K562 (cell line): ENCODE measurements at regions not wholly inside any gene's neighbourhood (a gene's known extent, or its start where the extent isn't known, plus 50 kb on each side); places are given as distances from the start of the nearest gene placed in this dataset.

Experiments
- ATAC-seq: fragments of 200-7000 bp; cut with Tn5 transposase; 3 replicates; pipeline ENCODE4 v1.9.1; 2020; ENCODE audit warnings: moderate library complexity
- BruUV-seq: library from RNA; stranded (reverse); fragments of 400-500 nt; replicated peaks from 2 replicates; lab custom pipeline; 2021; lab: Mats Ljungman, UMichigan
- CTCF ChIA-PET: fragments of 300-600 bp; formaldehyde crosslinking; extraction: SDS; loops from one replicate; lab custom pipeline; 2021; ENCODE audit warnings: low intra/inter-chr PET ratio; lab: Yijun Ruan, JAX
- POLR2A ChIA-PET: fragments of 300-600, 350-650 bp; sonication (Branson Sonifier 250); formaldehyde crosslinking; extraction: SDS; loops from one replicate; lab custom pipeline; 2021; ENCODE audit warnings: antibody characterized with exemption, inconsistent platforms; lab: Yijun Ruan, JAX
- DNase-seq, 4 experiments: peaks; one replicate each; pipeline versions ENCODE4 v3.0.0 to v3.0.0-alpha.2; 2011 to 2018; ENCODE audit warnings: low spot score in 3 of 4, mixed read lengths in 3 of 4; ENCODE audit errors: extremely low read depth in 1 of 4
- FAIRE-seq: peaks from 2 replicates; lab custom pipeline; 2011; peaks lifted over from hg19 to GRCh38; lab: Jason Lieb, UNC
- H2AFZ ChIP-seq: 2 replicates; pipeline ENCODE4 v1.6.0; 2011; ENCODE audit warnings: low read depth, low read length, control low read depth, inconsistent platforms
- H3K27ac ChIP-seq: fragments of 200-600 bp; 3 replicates; pipeline ENCODE4 v1.8.0; 2011; ENCODE audit warnings: low read depth, mild to moderate bottlenecking, control low read depth, inconsistent platforms, low read length, moderate library complexity, mixed read lengths; ENCODE audit errors: extremely low read depth
- H3K27me3 ChIP-seq, 2 experiments: fragments of 300-600 bp in 1 of 2; 2 replicates in 1 of 2; 3 replicates in 1 of 2; pipeline versions ENCODE4 v1.6.0 to v1.8.0; 2011; ENCODE audit warnings: inconsistent platforms in 2 of 2, low read length in 2 of 2, mild to moderate bottlenecking in 1 of 2, mixed read lengths in 1 of 2, moderate library complexity in 1 of 2; ENCODE audit not compliant: control insufficient read depth in 2 of 2, insufficient read depth in 2 of 2
- H3K36me3 ChIP-seq: fragments of 300-600 bp; 3 replicates; pipeline ENCODE4 v1.8.0; 2011; ENCODE audit warnings: mild to moderate bottlenecking, low read length, inconsistent platforms; ENCODE audit not compliant: control insufficient read depth, insufficient read depth
- H3K4me1 ChIP-seq, 2 experiments: fragments of 200-600 bp in 1 of 2; replicated peaks in 1 of 2; 2 replicates in 1 of 2; 3 replicates in 1 of 2; pipeline versions ENCODE4 v1.5.1 to v1.8.0; 2011; ENCODE audit warnings: inconsistent platforms in 2 of 2, low read length in 2 of 2, mild to moderate bottlenecking in 1 of 2, mixed read lengths in 1 of 2, moderate library complexity in 1 of 2; ENCODE audit not compliant: control insufficient read depth in 2 of 2, insufficient read depth in 2 of 2
- H3K4me2 ChIP-seq: 2 replicates; pipeline ENCODE4 v1.6.1; 2011; ENCODE audit warnings: low read length, control low read depth, inconsistent platforms, mixed read lengths; ENCODE audit not compliant: insufficient read depth
- H3K4me3 ChIP-seq: fragments of 200-600 bp; sonication (generic), shearing (Covaris generic); 2 replicates; pipeline ENCODE4 v1.5.1; 2016; ENCODE audit warnings: control low read depth, inconsistent platforms
- H3K79me2 ChIP-seq: fragments of 200-600 bp; 3 replicates; pipeline ENCODE4 v1.8.0; 2011; ENCODE audit warnings: low read length, inconsistent platforms; ENCODE audit not compliant: control insufficient read depth, insufficient read depth
- H3K9ac ChIP-seq, 2 experiments: 2 replicates each; pipeline versions ENCODE4 v1.6.0 to v1.6.1; 2011; ENCODE audit warnings: low read depth in 2 of 2, low read length in 2 of 2, control low read depth in 1 of 2, inconsistent platforms in 1 of 2, mild to moderate bottlenecking in 1 of 2, mixed read lengths in 1 of 2; ENCODE audit not compliant: insufficient read depth in 1 of 2
- H3K9me1 ChIP-seq: one replicate; pipeline ENCODE4 v1.6.0; 2011; ENCODE audit warnings: inconsistent platforms, mild to moderate bottlenecking, low read length, moderate library complexity; ENCODE audit not compliant: control insufficient read depth, insufficient read depth
- H3K9me3 ChIP-seq: replicated peaks from 2 replicates; pipeline ENCODE4 v1.5.1; 2011; ENCODE audit warnings: low read depth, low read length, inconsistent platforms; ENCODE audit not compliant: control insufficient read depth, insufficient read depth
- H4K20me1 ChIP-seq: replicated peaks from 2 replicates; pipeline ENCODE4 v1.6.1; 2011; ENCODE audit warnings: low read length, inconsistent platforms, mixed read lengths; ENCODE audit not compliant: control insufficient read depth, insufficient read depth
- CBFB ChIP-seq: sonication (generic); formaldehyde crosslinking; IDR thresholded peaks from 2 replicates; pipeline ENCODE4 v1.4.0; 2020; ENCODE audit warnings: mild to moderate bottlenecking, missing genetic modification reagents
- E2F3 ChIP-seq: fragments of 250-450 bp; sonication (Bioruptor Pico); IDR thresholded peaks from 2 replicates; pipeline ENCODE4 v1.4.0; 2020; ENCODE audit warnings: mild to moderate bottlenecking
- HIVEP1 ChIP-seq: fragments of 250-450 bp; sonication (Bioruptor Pico); IDR thresholded peaks from 2 replicates; pipeline ENCODE4 v1.4.0; 2020; ENCODE audit warnings: mild to moderate bottlenecking
- KLF16 ChIP-seq: IDR thresholded peaks from 2 replicates; pipeline ENCODE4 v1.6.1; 2016; ENCODE audit warnings: antibody characterized with exemption
- TGIF2 ChIP-seq: sonication (generic); formaldehyde crosslinking; IDR thresholded peaks from 2 replicates; pipeline ENCODE4 v1.8.1; 2022; ENCODE audit warnings: mild to moderate bottlenecking, missing genetic modification reagents, moderate library complexity
- ZNF232 ChIP-seq: sonication (generic); formaldehyde crosslinking; IDR thresholded peaks from 2 replicates; pipeline ENCODE4 v1.8.0; 2022; ENCODE audit warnings: mild to moderate bottlenecking, missing genetic modification reagents
- WGBS: fragments of 100-300 bp; shearing (Covaris generic); methylation state at CpG from one replicate; pipeline ENCODE4 v1.1.6; 2016; ENCODE audit warnings: low coverage, mixed read lengths; ENCODE audit not compliant: insufficient coverage; ENCODE audit errors: missing lambda C conversion rate; 5-methylcytosine and 5-hydroxymethylcytosine counted together
- in situ Hi-C: fragments of 300-500 bp; cut with MboI; formaldehyde crosslinking; loops from 4 replicates; pipeline ENCODE4 v1.15.0; 2018; ENCODE audit warnings: inconsistent platforms, mixed read lengths
- intact Hi-C: fragments of 100-400 bp; cut with micrococcal nuclease; formaldehyde crosslinking; loops from 2 replicates; pipeline ENCODE4 v1.14.2; 2022
- TF ChIP-seq, protein P1 (sequence below): fragments of 450-650 bp; IDR thresholded peaks from 2 replicates; pipeline ENCODE4 v1.6.1; 2017; ENCODE audit warnings: antibody characterized with exemption, mild to moderate bottlenecking
- TF ChIP-seq, protein P2 (sequence below): fragments of 250-450 bp; sonication (Bioruptor Pico); IDR thresholded peaks from 2 replicates; pipeline ENCODE4 v1.9.0; 2021; ENCODE audit warnings: mild to moderate bottlenecking, inconsistent platforms

DNA sequence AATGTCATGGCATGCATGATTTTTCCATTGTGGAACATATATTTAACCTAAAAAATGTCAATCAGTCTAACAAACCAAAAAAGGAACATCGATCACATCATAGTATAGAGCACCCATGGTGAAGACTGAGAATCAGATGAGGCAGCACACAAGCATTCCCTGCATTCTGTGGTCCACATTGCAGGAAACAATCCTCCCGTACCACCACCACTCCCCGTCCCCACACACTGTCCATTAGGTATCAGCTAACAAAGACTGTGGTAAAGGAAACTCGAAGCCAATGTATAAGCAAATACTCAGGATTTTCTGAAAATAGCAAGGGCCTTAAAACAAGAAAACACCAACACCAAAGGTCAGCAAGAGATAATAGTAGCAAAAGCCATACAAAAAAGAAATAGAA is 1104.4 kb upstream of the SEMA6A start (continued):
- TF ChIP-seq, protein P1, sequence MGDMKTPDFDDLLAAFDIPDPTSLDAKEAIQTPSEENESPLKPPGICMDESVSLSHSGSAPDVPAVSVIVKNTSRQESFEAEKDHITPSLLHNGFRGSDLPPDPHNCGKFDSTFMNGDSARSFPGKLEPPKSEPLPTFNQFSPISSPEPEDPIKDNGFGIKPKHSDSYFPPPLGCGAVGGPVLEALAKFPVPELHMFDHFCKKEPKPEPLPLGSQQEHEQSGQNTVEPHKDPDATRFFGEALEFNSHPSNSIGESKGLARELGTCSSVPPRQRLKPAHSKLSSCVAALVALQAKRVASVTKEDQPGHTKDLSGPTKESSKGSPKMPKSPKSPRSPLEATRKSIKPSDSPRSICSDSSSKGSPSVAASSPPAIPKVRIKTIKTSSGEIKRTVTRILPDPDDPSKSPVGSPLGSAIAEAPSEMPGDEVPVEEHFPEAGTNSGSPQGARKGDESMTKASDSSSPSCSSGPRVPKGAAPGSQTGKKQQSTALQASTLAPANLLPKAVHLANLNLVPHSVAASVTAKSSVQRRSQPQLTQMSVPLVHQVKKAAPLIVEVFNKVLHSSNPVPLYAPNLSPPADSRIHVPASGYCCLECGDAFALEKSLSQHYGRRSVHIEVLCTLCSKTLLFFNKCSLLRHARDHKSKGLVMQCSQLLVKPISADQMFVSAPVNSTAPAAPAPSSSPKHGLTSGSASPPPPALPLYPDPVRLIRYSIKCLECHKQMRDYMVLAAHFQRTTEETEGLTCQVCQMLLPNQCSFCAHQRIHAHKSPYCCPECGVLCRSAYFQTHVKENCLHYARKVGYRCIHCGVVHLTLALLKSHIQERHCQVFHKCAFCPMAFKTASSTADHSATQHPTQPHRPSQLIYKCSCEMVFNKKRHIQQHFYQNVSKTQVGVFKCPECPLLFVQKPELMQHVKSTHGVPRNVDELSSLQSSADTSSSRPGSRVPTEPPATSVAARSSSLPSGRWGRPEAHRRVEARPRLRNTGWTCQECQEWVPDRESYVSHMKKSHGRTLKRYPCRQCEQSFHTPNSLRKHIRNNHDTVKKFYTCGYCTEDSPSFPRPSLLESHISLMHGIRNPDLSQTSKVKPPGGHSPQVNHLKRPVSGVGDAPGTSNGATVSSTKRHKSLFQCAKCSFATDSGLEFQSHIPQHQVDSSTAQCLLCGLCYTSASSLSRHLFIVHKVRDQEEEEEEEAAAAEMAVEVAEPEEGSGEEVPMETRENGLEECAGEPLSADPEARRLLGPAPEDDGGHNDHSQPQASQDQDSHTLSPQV: no peak
- TF ChIP-seq KLF16 (no peak), HIVEP1 (CRISPR knock-in tag) (no peak)

DNA sequence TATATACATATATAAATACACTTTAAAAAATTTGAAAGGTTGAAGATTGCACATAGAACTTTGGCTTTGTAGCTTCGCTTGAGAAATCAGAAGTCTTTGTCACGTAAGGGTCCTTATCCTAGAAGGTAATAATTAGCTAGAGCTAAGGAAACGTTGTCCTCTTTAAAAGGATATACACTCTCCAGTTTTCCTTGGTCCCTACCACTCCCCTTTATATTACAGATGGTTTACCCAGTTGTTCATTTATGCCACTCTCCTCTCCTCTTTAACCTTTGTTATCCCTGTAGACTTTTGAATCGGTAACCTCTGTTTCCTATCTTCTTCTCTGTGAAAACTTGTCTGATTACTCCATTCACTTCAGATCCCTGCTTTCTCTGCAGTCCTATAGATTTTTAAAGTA is 1101.0 kb upstream of the SEMA6A start:
- H3K79me2 ChIP-seq: no peaks in the 10 kb centered on the region
- 2% methylated on average over 4 of the region's 4 CpGs for WGBS
- TF ChIP-seq, protein P2, sequence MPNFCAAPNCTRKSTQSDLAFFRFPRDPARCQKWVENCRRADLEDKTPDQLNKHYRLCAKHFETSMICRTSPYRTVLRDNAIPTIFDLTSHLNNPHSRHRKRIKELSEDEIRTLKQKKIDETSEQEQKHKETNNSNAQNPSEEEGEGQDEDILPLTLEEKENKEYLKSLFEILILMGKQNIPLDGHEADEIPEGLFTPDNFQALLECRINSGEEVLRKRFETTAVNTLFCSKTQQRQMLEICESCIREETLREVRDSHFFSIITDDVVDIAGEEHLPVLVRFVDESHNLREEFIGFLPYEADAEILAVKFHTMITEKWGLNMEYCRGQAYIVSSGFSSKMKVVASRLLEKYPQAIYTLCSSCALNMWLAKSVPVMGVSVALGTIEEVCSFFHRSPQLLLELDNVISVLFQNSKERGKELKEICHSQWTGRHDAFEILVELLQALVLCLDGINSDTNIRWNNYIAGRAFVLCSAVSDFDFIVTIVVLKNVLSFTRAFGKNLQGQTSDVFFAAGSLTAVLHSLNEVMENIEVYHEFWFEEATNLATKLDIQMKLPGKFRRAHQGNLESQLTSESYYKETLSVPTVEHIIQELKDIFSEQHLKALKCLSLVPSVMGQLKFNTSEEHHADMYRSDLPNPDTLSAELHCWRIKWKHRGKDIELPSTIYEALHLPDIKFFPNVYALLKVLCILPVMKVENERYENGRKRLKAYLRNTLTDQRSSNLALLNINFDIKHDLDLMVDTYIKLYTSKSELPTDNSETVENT: no peak
- TF ChIP-seq TGIF2 (CRISPR knock-in tag) (no peak), E2F3 (CRISPR knock-in tag) (no peak), CBFB (CRISPR knock-in tag) (no peak), ZNF232 (CRISPR knock-in tag) (no peak)
- no peak overlapping the region for H3K27ac ChIP-seq
- CTCF ChIA-PET: no interaction called here
- DNase-seq (no peak), ATAC-seq (no peak), FAIRE-seq (no peak)
- POLR2A ChIA-PET: no interaction called here
- H3K9me3 ChIP-seq: no peaks in the 10 kb centered on the region; the same call in none of the 2 replicates
- H3K4me2 ChIP-seq: no peak overlapping the region
- H3K27me3 ChIP-seq: no peaks in the 10 kb centered on the region
- H3K4me3 ChIP-seq: no peak overlapping the region
- H4K20me1 ChIP-seq: no peaks in the 10 kb centered on the region
- in situ Hi-C loops (no loop called here), intact Hi-C loops (no loop called here)
- no peaks in the 10 kb centered on the region for H3K4me1 ChIP-seq
- H2AFZ ChIP-seq: no peak overlapping the region
- no peaks in the 10 kb centered on the region for H3K36me3 ChIP-seq
- no peak overlapping the region for H3K9ac ChIP-seq
- no peaks in the 10 kb centered on the region for H3K9me1 ChIP-seq
- BruUV-seq: no TSS peak
